Pancreas (tissue), 10 donors: ENCODE measurements at regions not wholly inside any gene's neighbourhood (a gene's known extent, or its start where the extent isn't known, plus 50 kb on each side); places are given as distances from the start of the nearest gene placed in this dataset.

Experiments used
- ATAC-seq, 4 donors: fragments of 200-7000 bp; cut with Tn5 transposase; one replicate each; pipeline versions ENCODE4 v1.8.0 to v1.9.1; 2020; ENCODE audit warnings: mild to moderate bottlenecking in 4 of 4, moderate library complexity in 4 of 4
- DNase-seq, 6 donors: peaks; one replicate each; pipeline ENCODE4 v3.0.0-alpha.2; 2020
- FAIRE-seq: peaks from 2 replicates; lab custom pipeline; 2012; peaks lifted over from hg19 to GRCh38; lab: Jason Lieb, UNC
- H3K27ac ChIP-seq, 4 donors: fragments of 200-600 bp; sonication (generic); 1 replicate in 3 of 4; 2 replicates in 1 of 4; pipeline versions ENCODE4 v1.5.0 to v1.8.0; 2020
- H3K27me3 ChIP-seq, 4 donors: fragments of 200-600 bp; one replicate each; pipeline ENCODE4 v1.8.0; 2021
- H3K36me3 ChIP-seq, 3 donors: fragments of 200-600 bp; sonication (generic) in 1 of 3; one replicate each; pipeline versions ENCODE4 v1.5.0 to v1.8.0; 2020 to 2021
- H3K4me1 ChIP-seq, 3 donors: fragments of 200-600 bp; one replicate each; pipeline ENCODE4 v1.8.0; 2021
- H3K4me3 ChIP-seq, 4 donors: fragments of 200-600 bp; sonication (generic) in 2 of 4; one replicate each; pipeline versions ENCODE4 v1.5.0 to v1.8.0; 2020 to 2021
- H3K9me3 ChIP-seq, 4 donors: fragments of 200-600 bp; one replicate each; pipeline ENCODE4 v1.8.0; 2021
- CTCF ChIP-seq, 4 donors: fragments of 200-600 bp; sonication (generic) in 3 of 4; IDR thresholded peaks; one replicate each; pipeline versions ENCODE4 v1.5.0 to v1.8.0; 2021; ENCODE audit warnings: antibody characterized with exemption in 4 of 4
- whole genome bisulfite sequencing, 2 donors: extraction: QIAGEN DNeasy Blood & Tissue Kit; methylation state at CpG; one replicate each; pipeline ENCODE4 v1.1.7; 2013; 5-methylcytosine and 5-hydroxymethylcytosine counted together
- intact Hi-C, 3 donors: fragments of 100-400 bp; cut with DNase I; formaldehyde crosslinking; loops; one replicate each; pipeline versions ENCODE4 v1.11.1 to v1.14.2; 2022
- donor health status: healthy with polysubstance abuse.
- donor health status: DM: no; HTN: no; CAD: no; lungs with moderate emphysema.
- donor health status: DM: no; HTN: no; CAD: no.
- donor health status: control.
- donor health status: control.
- donor health status: Bipolar disorder and iron deficiency.
- donor health status: DM: yes; HTN: yes; CAD: no.
- donor health status: DM: no; HTN: no; CAD: no.
- donor health status: DM: no; HTN: no; CAD: no.
- donor health status: DM: yes; HTN: yes; CAD: no.

- ATAC-seq: no peak
- FAIRE-seq: no peak
These were observed 87.7 kb downstream of the GATA6 start for GRCh38 chr18:22257022-22257543.

GRCh38 chr18:22254088-22254487 is 84.7 kb downstream of the GATA6 start:
- no peak for ATAC-seq
- H3K9me3 ChIP-seq: no peaks in the 10 kb centered on the region
- H3K27me3 ChIP-seq: no peaks in the 10 kb centered on the region
- no peaks in the 10 kb centered on the region for H3K36me3 ChIP-seq
- 63 to 74% methylated on average over 11 of the region's 11 CpGs for WGBS, 2 donors
- intact Hi-C loops: no loop called here
- no peak overlapping the region for H3K4me3 ChIP-seq
- H3K27ac ChIP-seq: no peak overlapping the region
- no peak for DNase-seq
- FAIRE-seq: no peak
- no peak for TF ChIP-seq CTCF (IDR thresholded peaks at IDR 0.05)
- H3K4me1 ChIP-seq: no peaks in the 10 kb centered on the region

More at GRCh38 chr18:22257022-22257543, 87.7 kb downstream of the GATA6 start:
- Histone ChIP-seq H3K27me3 (no peaks in the 10 kb centered on the region), H3K27ac (no peak overlapping the region), H3K9me3 (no peaks in the 10 kb centered on the region), H3K4me3 (no peak overlapping the region), H3K36me3 (no peaks in the 10 kb centered on the region), H3K4me1 (no peaks in the 10 kb centered on the region)
- WGBS, 2 donors: 78 to 85% methylated on average over 5 of the region's 5 CpGs
- no peak for DNase-seq
- no peak for TF ChIP-seq CTCF (IDR thresholded peaks at IDR 0.05)
- intact Hi-C loops: no loop called here

GRCh38 chr18:22253676-22254075 is 84.3 kb downstream of the GATA6 start:
- ATAC-seq (no peak), DNase-seq (no peak), FAIRE-seq (no peak)
- intact Hi-C loops: no loop called here
- WGBS, 2 donors: 70 to 72% methylated on average over 9 of the region's 9 CpGs
- no peak for TF ChIP-seq CTCF (IDR thresholded peaks at IDR 0.05)
- no peaks in the 10 kb centered on the region for H3K36me3 ChIP-seq
- no peak overlapping the region for H3K4me3 ChIP-seq
- H3K27me3 ChIP-seq: no peaks in the 10 kb centered on the region
- H3K27ac ChIP-seq: no peak overlapping the region
- no peaks in the 10 kb centered on the region for H3K9me3 ChIP-seq
- no peaks in the 10 kb centered on the region for H3K4me1 ChIP-seq

- intact Hi-C loops: no loop called here
- H3K9me3 ChIP-seq: no peaks in the 10 kb centered on the region
- no peak overlapping the region for H3K4me3 ChIP-seq
- H3K27ac ChIP-seq: no peak overlapping the region
- ATAC-seq (no peak), DNase-seq (no peak), FAIRE-seq (no peak)
- TF ChIP-seq CTCF (IDR thresholded peaks at IDR 0.05): no peak
- 81 to 87% methylated on average over 5 of the region's 5 CpGs for WGBS, 2 donors
- no peaks in the 10 kb centered on the region for H3K4me1 ChIP-seq
- H3K36me3 ChIP-seq: no peaks in the 10 kb centered on the region
- no peaks in the 10 kb centered on the region for H3K27me3 ChIP-seq
These were observed 83.8 kb downstream of the GATA6 start for GRCh38 chr18:22253156-22253555.
